HCT116 (cell line): ENCODE measurements at regions not wholly inside any gene's neighbourhood (a gene's known extent, or its start where the extent isn't known, plus 50 kb on each side); places are given as distances from the start of the nearest gene placed in this dataset.

Source experiments
- ATAC-seq: fragments of 200-7000 bp; cut with Tn5 transposase; 2 replicates; pipeline ENCODE4 v1.9.1; 2020; ENCODE audit warnings: mild to moderate bottlenecking, moderate library complexity
- BruUV-seq: library from RNA; stranded (reverse); fragments of 400-500 nt; replicated peaks from 2 replicates; lab custom pipeline; 2021; lab: Mats Ljungman, UMichigan
- CTCF ChIA-PET: fragments of 300-600 bp; sonication (Branson Sonifier 250); formaldehyde crosslinking; loops from one replicate; lab custom pipeline; 2021; ENCODE audit warnings: antibody characterized with exemption; lab: Charles Lee
- POLR2A ChIA-PET: fragments of 300-600, 350-600 bp; sonication (Branson Sonifier 250); formaldehyde crosslinking; loops from one replicate; lab custom pipeline; 2021; ENCODE audit warnings: antibody characterized with exemption; lab: Charles Lee
- RAD21 ChIA-PET, 2 experiments: fragments of 300-600 bp; sonication (Branson Sonifier 250); formaldehyde crosslinking; loops; one replicate each; lab custom pipeline; 2023; ENCODE audit warnings: low total read pairs in 2 of 2; ENCODE audit not compliant: uncharacterized antibody in 2 of 2, unreplicated experiment in 2 of 2, low non-redundant PET in 1 of 2; lab: Charles Lee
- DNase-seq: peaks from one replicate; pipeline ENCODE4 v3.0.0-alpha.2; 2010; ENCODE audit warnings: low read depth, low spot score
- H2AFZ ChIP-seq: fragments of 200-600 bp; shearing (Covaris generic), sonication (generic); 2 replicates; pipeline ENCODE4 v1.6.1; 2017; ENCODE audit warnings: low read depth, mixed run types, mixed read lengths, antibody characterized with exemption, low read length; ENCODE audit not compliant: poor library complexity, severe bottlenecking
- H3K27ac ChIP-seq: 2 replicates; pipeline ENCODE4 v1.5.1; 2012; ENCODE audit warnings: low read depth, low read length
- H3K27me3 ChIP-seq: fragments of 200-600 bp; sonication (generic); 2 replicates; pipeline ENCODE4 v1.6.1; 2016; ENCODE audit warnings: mixed run types, low read length, mixed read lengths; ENCODE audit not compliant: insufficient read depth
- H3K36me3 ChIP-seq, 2 experiments: fragments of 200-500 bp in 1 of 2; fragments of 200-600 bp in 1 of 2; sonication (Bioruptor generic) in 1 of 2; sonication (generic) in 1 of 2; 2 replicates each; pipeline versions ENCODE4 v1.5.1 to v1.6.1; 2014 to 2016; ENCODE audit warnings: low read length in 2 of 2, inconsistent platforms in 1 of 2, mixed read lengths in 1 of 2, mixed run types in 1 of 2; ENCODE audit not compliant: insufficient read depth in 2 of 2, control insufficient read depth in 1 of 2
- H3K4me1 ChIP-seq, 2 experiments: fragments of 200-600 bp in 1 of 2; sonication (generic) in 1 of 2; 2 replicates each; pipeline versions ENCODE4 v1.5.1 to v1.6.1; 2012 to 2017; ENCODE audit warnings: low read length in 2 of 2, inconsistent platforms in 1 of 2, mild to moderate bottlenecking in 1 of 2, mixed read lengths in 1 of 2, mixed run types in 1 of 2, moderate library complexity in 1 of 2; ENCODE audit not compliant: insufficient read depth in 2 of 2, control insufficient read depth in 1 of 2
- H3K4me2 ChIP-seq: fragments of 200-600 bp; sonication (generic); 2 replicates; pipeline ENCODE4 v1.6.1; 2017; ENCODE audit warnings: mixed run types, low read length, mixed read lengths
- H3K4me3 ChIP-seq, 2 experiments: fragments of 200-600 bp in 1 of 2; sonication (generic) in 1 of 2; replicated peaks in 1 of 2; 2 replicates each; pipeline ENCODE4 v1.5.1; 2011 to 2016; ENCODE audit warnings: low read length in 2 of 2, control low read depth in 1 of 2, low read depth in 1 of 2, mild to moderate bottlenecking in 1 of 2, mixed read lengths in 1 of 2, mixed run types in 1 of 2
- H3K79me2 ChIP-seq: fragments of 200-600 bp; sonication (generic); 2 replicates; pipeline ENCODE4 v1.6.1; 2017; ENCODE audit warnings: mild to moderate bottlenecking, mixed run types, low read length, moderate library complexity, mixed read lengths; ENCODE audit not compliant: insufficient read depth
- H3K9ac ChIP-seq: fragments of 200-600 bp; sonication (generic); 2 replicates; pipeline ENCODE4 v1.6.1; 2016; ENCODE audit warnings: low read length, mixed read lengths
- H3K9me2 ChIP-seq: fragments of 200-600 bp; sonication (generic), shearing (Covaris generic); 2 replicates; pipeline ENCODE4 v1.6.1; 2017; ENCODE audit warnings: mixed run types, mild to moderate bottlenecking, moderate library complexity; ENCODE audit not compliant: insufficient read depth
- H3K9me3 ChIP-seq, 2 experiments: fragments of 200-500 bp in 1 of 2; fragments of 200-600 bp in 1 of 2; sonication (Bioruptor generic) in 1 of 2; sonication (generic) in 1 of 2; 2 replicates each; pipeline ENCODE4 v1.6.1; 2014 to 2017; ENCODE audit warnings: low read length in 2 of 2, mixed read lengths in 2 of 2, inconsistent platforms in 1 of 2, low read depth in 1 of 2, mild to moderate bottlenecking in 1 of 2, mixed run types in 1 of 2, moderate library complexity in 1 of 2; ENCODE audit not compliant: control insufficient read depth in 1 of 2, insufficient read depth in 1 of 2
- H4K20me1 ChIP-seq: fragments of 200-600 bp; sonication (generic), shearing (Covaris generic); 2 replicates; pipeline ENCODE4 v1.6.1; 2017; ENCODE audit warnings: mixed run types, mild to moderate bottlenecking, moderate library complexity; ENCODE audit not compliant: insufficient read depth
- EGR1 ChIP-seq: IDR thresholded peaks from 2 replicates; pipeline ENCODE4 v1.6.1; 2012; ENCODE audit warnings: low read depth
- ELF1 ChIP-seq: IDR thresholded peaks from 2 replicates; pipeline ENCODE4 v1.6.1; 2012; ENCODE audit warnings: low read depth, borderline replicate concordance
- EZH2 ChIP-seq: fragments of 200-600 bp; sonication (generic); IDR thresholded peaks from 2 replicates; pipeline ENCODE4 v1.6.1; 2017; ENCODE audit warnings: antibody characterized with exemption, mixed run types
- EZH2phosphoT487 ChIP-seq: fragments of 200-600 bp; IDR thresholded peaks from 2 replicates; pipeline ENCODE4 v1.6.1; 2018; ENCODE audit warnings: antibody characterized with exemption, borderline replicate concordance
- FOSL1 ChIP-seq: IDR thresholded peaks from 2 replicates; pipeline ENCODE4 v1.6.1; 2012; ENCODE audit warnings: low read depth
- JUND ChIP-seq: IDR thresholded peaks from 2 replicates; pipeline ENCODE4 v1.6.1; 2012
- TCF7L2 ChIP-seq: IDR thresholded peaks from 2 replicates; pipeline ENCODE4 v1.7.0; 2011; ENCODE audit warnings: borderline replicate concordance, inconsistent platforms; ENCODE audit not compliant: insufficient read depth, insufficient read length; ENCODE audit errors: extremely low read depth
- ZFX ChIP-seq: fragments of 450-650 bp; IDR thresholded peaks from 2 replicates; pipeline ENCODE4 v1.6.1; 2017
- intact Hi-C: fragments of 100-400 bp; cut with micrococcal nuclease; formaldehyde crosslinking; loops from 2 replicates; pipeline ENCODE4 v1.10.0; 2022
- TF ChIP-seq, protein P1 (sequence below): IDR thresholded peaks from 2 replicates; pipeline ENCODE4 v1.6.1; 2012; ENCODE audit warnings: low read depth
- TF ChIP-seq, protein P2 (sequence below), 3 experiments: fragments of 200-600 bp in 1 of 3; sonication (generic) in 1 of 3; IDR thresholded peaks in 2 of 3; conservative IDR thresholded peaks in 1 of 3; 2 replicates each; pipeline ENCODE4 v1.5.1; 2012 to 2017; ENCODE audit warnings: low read depth in 2 of 3, low read length in 2 of 3, antibody characterized with exemption in 1 of 3, borderline replicate concordance in 1 of 3, control low read depth in 1 of 3, mild to moderate bottlenecking in 1 of 3, mixed read lengths in 1 of 3, mixed run types in 1 of 3, moderate library complexity in 1 of 3; ENCODE audit not compliant: insufficient read depth in 1 of 3

- H3K27me3 ChIP-seq: peaks cover 13% of the 10 kb centered on the region; the same call in 1 of the 2 replicates
- RAD21 ChIA-PET: no interaction called here
- H3K9ac ChIP-seq: no peak overlapping the region
- H4K20me1 ChIP-seq: no peaks in the 10 kb centered on the region
- H3K4me3 ChIP-seq: no peak overlapping the region
- no TSS peak for BruUV-seq
- POLR2A ChIA-PET: no interaction called here
- H3K9me3 ChIP-seq: no peaks in the 10 kb centered on the region
- TF ChIP-seq EGR1 (no peak), ZFX (no peak), JUND (no peak), EZH2 (no peak), EZH2phosphoT487 (no peak), FOSL1 (no peak), ELF1 (no peak), TCF7L2 (no peak)
- TF ChIP-seq, protein P1, sequence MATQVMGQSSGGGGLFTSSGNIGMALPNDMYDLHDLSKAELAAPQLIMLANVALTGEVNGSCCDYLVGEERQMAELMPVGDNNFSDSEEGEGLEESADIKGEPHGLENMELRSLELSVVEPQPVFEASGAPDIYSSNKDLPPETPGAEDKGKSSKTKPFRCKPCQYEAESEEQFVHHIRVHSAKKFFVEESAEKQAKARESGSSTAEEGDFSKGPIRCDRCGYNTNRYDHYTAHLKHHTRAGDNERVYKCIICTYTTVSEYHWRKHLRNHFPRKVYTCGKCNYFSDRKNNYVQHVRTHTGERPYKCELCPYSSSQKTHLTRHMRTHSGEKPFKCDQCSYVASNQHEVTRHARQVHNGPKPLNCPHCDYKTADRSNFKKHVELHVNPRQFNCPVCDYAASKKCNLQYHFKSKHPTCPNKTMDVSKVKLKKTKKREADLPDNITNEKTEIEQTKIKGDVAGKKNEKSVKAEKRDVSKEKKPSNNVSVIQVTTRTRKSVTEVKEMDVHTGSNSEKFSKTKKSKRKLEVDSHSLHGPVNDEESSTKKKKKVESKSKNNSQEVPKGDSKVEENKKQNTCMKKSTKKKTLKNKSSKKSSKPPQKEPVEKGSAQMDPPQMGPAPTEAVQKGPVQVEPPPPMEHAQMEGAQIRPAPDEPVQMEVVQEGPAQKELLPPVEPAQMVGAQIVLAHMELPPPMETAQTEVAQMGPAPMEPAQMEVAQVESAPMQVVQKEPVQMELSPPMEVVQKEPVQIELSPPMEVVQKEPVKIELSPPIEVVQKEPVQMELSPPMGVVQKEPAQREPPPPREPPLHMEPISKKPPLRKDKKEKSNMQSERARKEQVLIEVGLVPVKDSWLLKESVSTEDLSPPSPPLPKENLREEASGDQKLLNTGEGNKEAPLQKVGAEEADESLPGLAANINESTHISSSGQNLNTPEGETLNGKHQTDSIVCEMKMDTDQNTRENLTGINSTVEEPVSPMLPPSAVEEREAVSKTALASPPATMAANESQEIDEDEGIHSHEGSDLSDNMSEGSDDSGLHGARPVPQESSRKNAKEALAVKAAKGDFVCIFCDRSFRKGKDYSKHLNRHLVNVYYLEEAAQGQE: no peak
- TF ChIP-seq, protein P2, sequence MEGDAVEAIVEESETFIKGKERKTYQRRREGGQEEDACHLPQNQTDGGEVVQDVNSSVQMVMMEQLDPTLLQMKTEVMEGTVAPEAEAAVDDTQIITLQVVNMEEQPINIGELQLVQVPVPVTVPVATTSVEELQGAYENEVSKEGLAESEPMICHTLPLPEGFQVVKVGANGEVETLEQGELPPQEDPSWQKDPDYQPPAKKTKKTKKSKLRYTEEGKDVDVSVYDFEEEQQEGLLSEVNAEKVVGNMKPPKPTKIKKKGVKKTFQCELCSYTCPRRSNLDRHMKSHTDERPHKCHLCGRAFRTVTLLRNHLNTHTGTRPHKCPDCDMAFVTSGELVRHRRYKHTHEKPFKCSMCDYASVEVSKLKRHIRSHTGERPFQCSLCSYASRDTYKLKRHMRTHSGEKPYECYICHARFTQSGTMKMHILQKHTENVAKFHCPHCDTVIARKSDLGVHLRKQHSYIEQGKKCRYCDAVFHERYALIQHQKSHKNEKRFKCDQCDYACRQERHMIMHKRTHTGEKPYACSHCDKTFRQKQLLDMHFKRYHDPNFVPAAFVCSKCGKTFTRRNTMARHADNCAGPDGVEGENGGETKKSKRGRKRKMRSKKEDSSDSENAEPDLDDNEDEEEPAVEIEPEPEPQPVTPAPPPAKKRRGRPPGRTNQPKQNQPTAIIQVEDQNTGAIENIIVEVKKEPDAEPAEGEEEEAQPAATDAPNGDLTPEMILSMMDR (IDR thresholded peaks at IDR 0.05 in 2 of 3, conservative IDR thresholded peaks at IDR 0.05 in 1 of 3; ENCODE audit: borderline replicate concordance in 1 of 3, insufficient read depth in 1 of 3, low read depth in 2 of 3, low read length in 2 of 3): no peak
- TF ChIP-seq, all 23 proteins: peak for 0
- H3K4me1 ChIP-seq: no peaks in the 10 kb centered on the region
- H3K9me2 ChIP-seq: no peaks in the 10 kb centered on the region
- H3K27ac ChIP-seq: no peak overlapping the region
- H2AFZ ChIP-seq: no peak overlapping the region
- no peak overlapping the region for H3K4me2 ChIP-seq
- no peaks in the 10 kb centered on the region for H3K79me2 ChIP-seq
- no peak for ATAC-seq
- H3K36me3 ChIP-seq: no peaks in the 10 kb centered on the region
- CTCF ChIA-PET: no interaction called here
- no peak for DNase-seq
- intact Hi-C loops: no loop called here
Observed at GRCh38 chr13:29684441-29684840, 89.0 kb upstream of the SLC7A1 start.
